Activated CD4-positive, alpha-beta memory T cell treated with anti-CD3 and anti-CD28 coated beads, Interleukin-2, amount 10 ng/mL, durations not matched to agents 7 days and 5 days (primary cell): ENCODE measurements at regions not wholly inside any gene's neighbourhood (a gene's known extent, or its start where the extent isn't known, plus 50 kb on each side); places are given as distances from the start of the nearest gene placed in this dataset.
"Not testable (repeated sequence)": the region's sequence is repeated elsewhere in the genome, so short reads cannot be mapped to it uniquely, and the experiment has no call there.

Source experiments
- CTCF ChIA-PET: fragments of 350-600 bp; sonication (Branson Sonifier 250); formaldehyde crosslinking; loops from one replicate; lab custom pipeline; 2021; ENCODE audit warnings: antibody characterized with exemption, inconsistent platforms; lab: Charles Lee
- POLR2A ChIA-PET: fragments of 350-600 bp; sonication (Branson Sonifier 250); formaldehyde crosslinking; loops from one replicate; lab custom pipeline; 2021; ENCODE audit warnings: antibody characterized with exemption; lab: Charles Lee
- DNase-seq: peaks from one replicate; pipeline ENCODE4 v3.0.0-alpha.2; 2020
- H3K27ac Mint-ChIP-seq: one replicate; pipeline ENCODE4 v1.8.0; 2021; ENCODE audit warnings: mild to moderate bottlenecking, mixed read lengths
- H3K27me3 Mint-ChIP-seq: one replicate; pipeline ENCODE4 v1.8.0; 2021; ENCODE audit warnings: mixed read lengths
- H3K36me3 Mint-ChIP-seq: one replicate; pipeline ENCODE4 v1.8.0; 2021; ENCODE audit warnings: low read depth, mixed read lengths
- H3K4me1 Mint-ChIP-seq: one replicate; pipeline ENCODE4 v1.8.0; 2021; ENCODE audit warnings: mixed read lengths
- H3K4me3 Mint-ChIP-seq: one replicate; pipeline ENCODE4 v1.8.0; 2021; ENCODE audit warnings: mild to moderate bottlenecking, mixed read lengths
- H3K9me3 Mint-ChIP-seq: one replicate; pipeline ENCODE4 v1.8.0; 2021; ENCODE audit warnings: mixed read lengths

DNA sequence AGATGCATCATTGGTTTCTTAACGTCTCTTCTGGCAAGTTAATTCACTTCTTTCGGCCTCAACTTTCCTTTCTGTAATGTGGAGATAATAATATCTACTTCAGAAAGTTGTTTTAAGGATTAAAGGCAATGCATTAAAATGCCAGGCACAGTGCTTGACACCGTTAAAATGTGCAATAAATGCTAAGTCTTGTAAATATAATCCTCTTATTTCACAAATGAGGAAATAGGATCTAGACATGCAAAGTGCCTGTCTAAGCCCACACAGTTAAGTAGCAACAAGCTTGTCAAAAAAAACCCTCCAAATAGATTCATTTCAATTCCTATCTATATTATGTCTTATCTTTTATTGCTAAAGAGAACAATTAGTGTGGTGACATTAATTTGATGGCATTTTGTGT lies 86.4 kb upstream of the TSC22D1 start:
- ChIA-PET POLR2A (no interaction called here), CTCF (no interaction called here)
- Mint-ChIP-seq H3K4me1 (no peaks in the 10 kb centered on the region), H3K36me3 (no peaks in the 10 kb centered on the region), H3K27me3 (peaks cover 18% of the 10 kb centered on the region), H3K4me3 (no peak overlapping the region), H3K27ac (no peak overlapping the region), H3K9me3 (no peaks in the 10 kb centered on the region)
- DNase-seq, result no peak

DNA sequence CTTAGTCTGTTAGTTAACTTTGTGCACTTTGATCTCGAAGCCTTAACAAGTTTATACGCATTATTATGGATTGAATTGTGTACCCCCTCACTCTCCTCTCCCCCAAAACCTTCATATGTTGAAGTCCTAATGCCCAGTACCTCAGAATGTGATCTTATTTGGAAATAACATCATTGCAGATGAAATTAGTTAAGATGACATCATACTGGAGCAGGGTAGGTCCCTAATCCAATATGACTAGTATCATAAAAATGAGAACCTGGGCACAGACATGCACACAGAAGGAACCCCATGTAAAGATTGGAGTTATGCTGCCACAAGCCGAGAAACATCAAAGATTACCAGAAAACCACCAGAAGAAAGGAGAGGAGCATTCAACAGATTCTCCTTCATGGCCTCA lies 85.8 kb upstream of the TSC22D1 start:
- CTCF ChIA-PET, result no interaction called here
- Mint-ChIP-seq H3K27ac (no peak overlapping the region), H3K9me3 (no peaks in the 10 kb centered on the region), H3K36me3 (no peaks in the 10 kb centered on the region), H3K4me1 (no peaks in the 10 kb centered on the region), H3K27me3 (peaks cover 18% of the 10 kb centered on the region), H3K4me3 (no peak overlapping the region)
- POLR2A ChIA-PET, result no interaction called here
- DNase-seq, result no peak

DNA sequence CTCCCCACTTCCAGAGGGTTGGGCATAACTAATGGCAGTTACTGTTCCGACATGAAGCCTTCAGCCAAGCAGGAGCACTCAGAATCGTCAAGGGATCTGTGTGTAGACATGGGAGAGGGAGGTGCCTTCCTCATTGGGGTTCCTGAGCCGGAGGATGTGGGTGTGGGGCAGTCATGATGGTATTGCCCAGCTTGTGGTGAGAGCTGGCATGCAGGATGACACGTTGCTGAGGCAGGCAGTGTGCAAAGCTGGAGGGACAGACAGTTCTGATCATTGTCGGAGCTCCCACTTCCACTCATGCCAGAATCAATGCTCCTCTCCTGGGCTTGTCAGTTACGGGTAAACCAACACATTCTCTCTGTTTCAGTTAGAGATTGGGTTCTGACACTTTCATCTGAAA lies 83.9 kb upstream of the TSC22D1 start:
- POLR2A ChIA-PET, result no interaction called here
- peaks cover 16% of the 10 kb centered on the region for H3K27me3 Mint-ChIP-seq
- no peak for DNase-seq
- no peak overlapping the region for H3K27ac Mint-ChIP-seq
- no peaks in the 10 kb centered on the region for H3K9me3 Mint-ChIP-seq
- CTCF ChIA-PET, result no interaction called here
- no peaks in the 10 kb centered on the region for H3K36me3 Mint-ChIP-seq
- no peak overlapping the region for H3K4me3 Mint-ChIP-seq
- H3K4me1 Mint-ChIP-seq, result no peaks in the 10 kb centered on the region

DNA sequence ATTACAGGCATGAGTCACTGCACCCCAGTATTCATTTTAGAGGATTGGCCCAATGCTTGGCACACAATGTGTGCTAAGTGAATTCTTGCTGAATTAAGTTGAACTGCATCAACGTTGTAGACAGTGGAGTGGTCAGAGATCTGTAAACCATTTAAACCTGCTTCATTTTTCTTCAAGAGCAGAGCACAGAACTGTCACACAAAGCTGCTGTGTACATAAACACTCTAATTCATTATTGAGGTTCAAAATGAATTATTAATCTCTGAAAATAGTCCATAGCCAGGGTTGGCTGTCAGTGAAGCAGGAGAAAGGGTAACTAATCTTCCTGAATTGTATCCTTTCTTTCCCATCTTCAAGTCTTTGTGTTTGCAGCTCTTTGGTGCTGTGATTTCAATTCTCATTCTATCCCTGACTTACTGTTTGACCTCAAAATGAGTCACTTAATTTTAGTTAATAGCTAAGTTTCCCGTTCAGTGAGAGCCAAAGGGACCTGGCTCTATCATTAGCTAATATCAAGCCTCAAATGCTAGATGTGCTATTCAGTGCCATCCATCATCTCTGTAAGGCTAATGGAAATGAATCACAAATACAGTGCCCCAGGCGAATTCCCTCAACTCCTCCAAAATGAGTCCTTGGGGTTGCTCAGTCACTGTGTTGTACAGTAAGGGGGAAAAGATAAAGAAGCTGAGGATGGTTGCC lies 77.0 kb upstream of the TSC22D1 start:
- Mint-ChIP-seq H3K36me3 (no peaks in the 10 kb centered on the region), H3K27me3 (peaks cover 19% of the 10 kb centered on the region), H3K27ac (no peak overlapping the region), H3K4me3 (no peak overlapping the region), H3K4me1 (peaks cover 9% of the 10 kb centered on the region), H3K9me3 (no peaks in the 10 kb centered on the region)
- no peak for DNase-seq
- POLR2A ChIA-PET, result no interaction called here
- CTCF ChIA-PET, result no interaction called here

DNA sequence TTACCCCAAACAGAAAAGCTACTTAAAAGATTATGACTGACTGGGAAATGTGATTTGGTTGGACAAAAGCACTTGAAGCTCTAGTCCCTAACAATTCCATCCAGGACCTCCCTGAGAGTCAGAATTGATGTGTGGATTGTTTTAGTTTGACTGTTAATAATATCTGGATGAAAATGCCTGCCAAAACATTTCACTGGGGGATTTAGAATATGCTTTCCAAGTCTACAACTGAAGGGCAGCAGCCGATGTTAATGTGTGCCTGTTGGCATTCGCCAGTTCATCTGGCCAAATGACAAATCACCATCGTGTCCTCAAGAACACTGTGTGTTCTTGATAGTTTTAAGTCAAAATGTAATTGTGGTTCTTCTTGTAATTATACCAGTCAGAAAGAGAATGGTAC lies 76.0 kb upstream of the TSC22D1 start:
- H3K4me1 Mint-ChIP-seq, result peaks cover 9% of the 10 kb centered on the region
- H3K9me3 Mint-ChIP-seq, result no peaks in the 10 kb centered on the region
- peaks cover 19% of the 10 kb centered on the region for H3K27me3 Mint-ChIP-seq
- H3K27ac Mint-ChIP-seq, result no peak overlapping the region
- DNase-seq, result no peak
- H3K36me3 Mint-ChIP-seq, result no peaks in the 10 kb centered on the region
- POLR2A ChIA-PET, result no interaction called here
- CTCF ChIA-PET, result no interaction called here
- no peak overlapping the region for H3K4me3 Mint-ChIP-seq

DNA sequence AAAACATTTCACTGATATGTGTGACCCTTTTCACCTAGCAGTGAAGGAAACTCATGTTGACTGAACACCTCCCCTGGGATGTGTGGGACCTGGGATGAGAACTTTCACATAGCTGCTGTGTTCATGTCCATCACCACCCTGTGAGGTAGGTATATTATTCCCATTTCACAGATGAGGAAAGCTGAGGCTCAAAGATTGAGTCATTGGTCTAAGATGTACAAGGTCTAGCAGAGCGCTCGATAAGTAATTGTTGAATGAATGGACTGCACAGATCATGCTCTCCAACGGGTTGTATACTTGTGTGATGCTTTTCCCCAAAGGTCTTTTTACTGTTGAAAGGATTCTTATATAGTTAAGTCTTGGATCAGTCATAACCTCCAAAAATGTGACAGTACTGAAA lies 75.6 kb upstream of the TSC22D1 start:
- no peaks in the 10 kb centered on the region for H3K9me3 Mint-ChIP-seq
- ChIA-PET POLR2A (no interaction called here), CTCF (no interaction called here)
- no peak for DNase-seq
- H3K4me1 Mint-ChIP-seq, result peaks cover 9% of the 10 kb centered on the region
- peaks cover 19% of the 10 kb centered on the region for H3K27me3 Mint-ChIP-seq
- no peak overlapping the region for H3K27ac Mint-ChIP-seq
- H3K36me3 Mint-ChIP-seq, result no peaks in the 10 kb centered on the region
- no peak overlapping the region for H3K4me3 Mint-ChIP-seq

DNA sequence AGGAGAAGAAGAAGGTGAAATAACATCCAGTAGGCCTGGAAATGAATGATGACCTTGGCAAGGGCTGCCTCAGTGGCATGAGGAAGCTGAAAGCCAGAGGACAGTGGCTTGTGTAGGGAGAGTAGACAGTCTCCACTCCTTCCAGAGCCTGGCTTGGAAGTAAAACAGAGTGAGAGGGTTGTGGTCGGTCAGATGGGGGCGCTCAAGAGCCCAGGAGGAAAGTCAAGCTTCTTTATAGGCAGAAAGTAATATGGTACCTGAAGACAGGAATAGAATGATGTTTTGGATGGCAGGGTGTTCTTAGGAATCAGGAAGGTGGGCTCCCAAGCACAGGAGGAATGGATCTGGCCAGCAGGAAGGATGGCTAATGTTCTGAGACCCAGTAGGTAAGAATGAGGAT lies 75.1 kb upstream of the TSC22D1 start:
- no peak overlapping the region for H3K4me3 Mint-ChIP-seq
- no peak for DNase-seq
- H3K27ac Mint-ChIP-seq, result no peak overlapping the region
- H3K9me3 Mint-ChIP-seq, result no peaks in the 10 kb centered on the region
- H3K36me3 Mint-ChIP-seq, result no peaks in the 10 kb centered on the region
- ChIA-PET CTCF (interaction anchor here (0.6 kb wide), 1 partner anchor 26 kb away, joined by 4 read pairs; no protein-coding TSS in a partner anchor), POLR2A (no interaction called here)
- peaks cover 9% of the 10 kb centered on the region for H3K4me1 Mint-ChIP-seq
- peaks cover 19% of the 10 kb centered on the region for H3K27me3 Mint-ChIP-seq

DNA sequence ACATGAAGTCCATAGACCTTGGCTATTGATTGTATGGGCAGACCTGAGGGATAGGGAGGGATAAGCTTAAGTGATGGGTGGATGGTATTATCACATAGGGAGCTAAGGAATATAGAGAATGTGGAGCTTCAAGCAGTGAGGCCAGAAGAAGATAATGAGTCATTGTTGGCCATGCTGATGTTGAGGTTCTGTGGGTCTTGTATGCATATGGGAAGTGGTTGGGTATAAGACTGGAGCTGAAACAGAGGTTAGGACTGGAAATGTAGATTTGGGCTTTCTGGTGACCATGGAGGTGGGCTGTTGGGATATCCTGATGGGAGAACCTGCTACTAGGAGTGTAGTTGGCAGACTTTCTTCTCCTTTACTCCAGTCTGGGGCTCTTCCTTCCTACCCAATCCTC lies 73.7 kb upstream of the TSC22D1 start:
- H3K9me3 Mint-ChIP-seq, result no peaks in the 10 kb centered on the region
- H3K27ac Mint-ChIP-seq, result no peak overlapping the region
- DNase-seq, result no peak
- H3K27me3 Mint-ChIP-seq, result peaks cover 17% of the 10 kb centered on the region
- no peaks in the 10 kb centered on the region for H3K36me3 Mint-ChIP-seq
- H3K4me1 Mint-ChIP-seq, result peaks cover 9% of the 10 kb centered on the region
- POLR2A ChIA-PET, result no interaction called here
- CTCF ChIA-PET, result no interaction called here
- H3K4me3 Mint-ChIP-seq, result no peak overlapping the region

DNA sequence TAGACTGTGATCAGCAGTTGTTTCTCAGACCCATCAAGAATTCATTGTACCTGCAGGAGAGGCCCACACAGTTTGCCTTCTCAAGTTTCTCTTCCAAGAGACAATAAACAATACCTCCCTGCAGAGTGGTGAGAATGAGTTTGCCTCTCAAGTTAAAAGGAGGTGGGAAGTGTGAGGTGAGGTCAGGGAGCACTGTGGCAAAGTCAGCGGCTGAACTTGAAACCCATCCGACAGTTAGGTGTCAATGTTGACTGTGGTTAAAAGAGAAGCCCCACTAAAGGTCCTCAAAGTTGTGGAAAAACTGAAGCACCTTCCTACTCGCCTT lies 72.9 kb upstream of the TSC22D1 start:
- no peak overlapping the region for H3K4me3 Mint-ChIP-seq
- H3K27ac Mint-ChIP-seq, result no peak overlapping the region
- ChIA-PET POLR2A (no interaction called here), CTCF (no interaction called here)
- peaks cover 9% of the 10 kb centered on the region for H3K4me1 Mint-ChIP-seq
- no peaks in the 10 kb centered on the region for H3K9me3 Mint-ChIP-seq
- no peaks in the 10 kb centered on the region for H3K36me3 Mint-ChIP-seq
- DNase-seq, result no peak
- H3K27me3 Mint-ChIP-seq, result peaks cover 17% of the 10 kb centered on the region

DNA sequence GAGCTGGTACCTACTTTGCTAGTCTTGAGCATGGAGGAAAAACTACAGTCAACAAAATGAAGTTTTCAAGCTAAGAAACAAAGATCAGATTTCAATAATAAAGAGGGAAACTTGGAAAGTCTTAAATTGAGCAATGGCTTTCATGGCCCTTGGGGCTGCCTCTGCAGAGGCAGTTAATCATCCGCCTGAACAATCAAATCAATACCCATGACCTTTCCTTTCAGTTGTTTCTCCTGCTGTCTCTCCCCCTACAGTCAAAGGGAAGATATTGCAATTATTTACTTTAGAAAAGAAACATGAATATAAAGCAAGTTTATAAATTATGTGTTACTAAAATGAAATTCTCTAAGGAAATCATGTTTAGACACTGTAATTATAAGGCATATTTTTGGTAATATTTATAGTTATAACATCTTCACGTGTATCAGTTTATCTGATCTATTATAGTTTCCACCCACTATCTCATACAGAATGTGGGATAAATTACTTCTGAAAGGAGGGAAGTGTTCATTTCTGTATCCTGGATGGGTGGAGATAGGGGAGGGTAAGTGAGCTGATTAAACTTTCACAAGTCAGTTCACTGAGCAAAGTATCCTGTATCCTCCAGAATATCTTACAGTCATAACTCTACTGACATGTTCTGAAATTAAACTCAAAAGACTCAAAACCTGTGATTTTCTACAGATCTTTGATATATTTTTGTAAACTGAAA lies 72.4 kb upstream of the TSC22D1 start:
- Mint-ChIP-seq H3K36me3 (no peaks in the 10 kb centered on the region), H3K27me3 (peaks cover 17% of the 10 kb centered on the region), H3K4me3 (no peak overlapping the region), H3K27ac (no peak overlapping the region), H3K9me3 (no peaks in the 10 kb centered on the region), H3K4me1 (peaks cover 9% of the 10 kb centered on the region)
- CTCF ChIA-PET, result interaction anchor here (0.5 to 1.9 kb wide), 4 partner anchors 8 to 165 kb away, joined by 4 to 5 read pairs (median 4); no protein-coding TSS in a partner anchor
- POLR2A ChIA-PET, result no interaction called here
- DNase-seq, result no peak

DNA sequence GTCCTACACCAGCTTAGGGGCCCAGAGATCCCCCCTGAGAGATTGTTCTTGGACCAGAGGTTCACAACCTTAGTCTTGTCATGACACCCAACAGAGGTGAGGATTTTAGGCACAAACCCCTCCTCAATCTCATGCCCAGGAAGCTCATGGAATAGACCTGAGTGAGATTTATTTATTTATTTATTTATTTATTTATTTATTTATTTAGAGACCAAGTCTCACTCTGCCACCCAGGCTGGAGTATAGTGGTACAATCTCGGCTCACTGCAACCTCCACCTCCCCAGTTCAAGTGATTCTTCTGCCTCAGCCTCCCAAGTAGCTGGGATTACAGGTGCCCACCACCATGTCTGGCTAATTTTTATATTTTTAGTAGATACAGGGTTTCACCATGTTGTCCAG lies 71.4 kb upstream of the TSC22D1 start:
- POLR2A ChIA-PET, H3K9me3 Mint-ChIP-seq, H3K4me3 Mint-ChIP-seq, H3K4me1 Mint-ChIP-seq, DNase-seq, H3K27ac Mint-ChIP-seq, H3K36me3 Mint-ChIP-seq: not testable (repeated sequence)
- H3K27me3 Mint-ChIP-seq, result peaks cover 14% of the 10 kb centered on the region
- CTCF ChIA-PET, result interaction anchor here (0.6 to 1.9 kb wide), 4 partner anchors 9 to 646 kb away, joined by 4 to 5 read pairs (median 4); no protein-coding TSS in a partner anchor

DNA sequence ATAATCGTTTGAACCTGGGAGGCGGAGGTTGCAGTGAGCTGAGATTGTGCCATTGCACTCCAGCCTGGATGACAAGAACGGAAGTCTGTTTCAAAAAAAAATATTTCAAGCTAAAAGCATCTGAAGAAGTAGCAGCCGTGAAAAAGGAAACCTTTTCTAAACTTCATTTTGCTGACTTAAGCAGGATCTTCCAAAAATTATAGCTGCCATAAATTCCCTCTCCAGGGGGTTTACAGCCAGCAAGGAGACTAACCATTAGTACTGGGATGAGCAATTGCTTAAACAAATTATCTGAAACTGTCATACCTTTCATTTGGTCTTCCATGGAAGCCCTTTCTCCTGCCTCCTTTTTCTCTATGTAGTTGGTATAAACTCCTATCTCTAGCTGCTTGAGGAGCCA lies 69.9 kb upstream of the TSC22D1 start:
- POLR2A ChIA-PET, result no interaction called here
- no peaks in the 10 kb centered on the region for H3K9me3 Mint-ChIP-seq
- no peak for DNase-seq
- no peaks in the 10 kb centered on the region for H3K36me3 Mint-ChIP-seq
- CTCF ChIA-PET, result no interaction called here
- H3K27ac Mint-ChIP-seq, result no peak overlapping the region
- peaks cover 9% of the 10 kb centered on the region for H3K4me1 Mint-ChIP-seq
- H3K27me3 Mint-ChIP-seq, result peaks cover 10% of the 10 kb centered on the region
- H3K4me3 Mint-ChIP-seq, result no peak overlapping the region

DNA sequence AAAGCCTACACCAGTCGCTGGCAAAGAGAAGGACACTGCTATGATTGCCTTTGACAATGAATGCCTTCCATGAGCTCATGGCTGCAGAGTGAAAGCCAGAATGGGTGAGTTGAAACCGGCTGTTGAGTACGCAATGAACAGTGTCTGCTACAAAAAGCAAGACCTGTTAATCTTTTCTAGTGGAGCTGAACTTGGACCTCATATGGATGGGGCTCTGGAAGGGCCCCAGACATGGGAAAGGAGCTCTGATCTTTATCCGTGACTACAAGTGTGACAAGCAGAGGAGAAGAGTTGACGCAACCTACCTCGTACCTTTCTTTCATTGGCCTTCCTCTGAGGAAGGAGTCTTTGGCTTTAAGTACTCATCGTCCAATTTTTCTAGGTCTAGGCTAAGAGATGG lies 67.1 kb upstream of the TSC22D1 start:
- ChIA-PET POLR2A (no interaction called here), CTCF (no interaction called here)
- no peak overlapping the region for H3K4me3 Mint-ChIP-seq
- no peaks in the 10 kb centered on the region for H3K4me1 Mint-ChIP-seq
- H3K27me3 Mint-ChIP-seq, result peaks cover 2% of the 10 kb centered on the region
- DNase-seq, result no peak
- no peak overlapping the region for H3K27ac Mint-ChIP-seq
- no peaks in the 10 kb centered on the region for H3K36me3 Mint-ChIP-seq
- H3K9me3 Mint-ChIP-seq, result no peaks in the 10 kb centered on the region

DNA sequence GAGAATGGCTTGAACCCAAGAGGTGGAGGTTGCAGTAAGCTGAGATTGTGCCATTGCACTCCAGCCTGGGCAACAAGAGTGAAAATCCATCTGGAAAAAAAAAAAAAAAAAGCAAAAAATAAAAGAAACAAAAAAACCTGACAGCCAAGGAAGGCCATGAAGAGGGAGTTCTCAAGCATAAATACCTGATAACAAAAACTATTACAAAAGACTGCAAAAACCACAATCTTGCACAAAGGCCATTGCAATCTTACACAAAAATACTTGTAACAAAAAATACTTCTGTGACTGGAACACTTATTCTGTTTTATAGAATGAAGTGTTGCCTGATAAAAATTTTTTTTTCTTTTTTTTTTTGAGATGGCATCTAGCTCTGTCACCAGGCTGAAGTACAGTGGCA lies 61.5 kb upstream of the TSC22D1 start:
- Mint-ChIP-seq H3K36me3 (no peaks in the 10 kb centered on the region), H3K27me3 (peaks cover 2% of the 10 kb centered on the region), H3K27ac (no peak overlapping the region), H3K9me3 (no peaks in the 10 kb centered on the region), H3K4me1 (no peaks in the 10 kb centered on the region), H3K4me3 (no peak overlapping the region)
- CTCF ChIA-PET, result interaction anchor here (0.6 to 0.7 kb wide), 2 partner anchors 10 to 672 kb away, joined by 4 to 9 read pairs; no protein-coding TSS in a partner anchor
- no peak for DNase-seq
- POLR2A ChIA-PET, result no interaction called here
